ENCODE measurements at regions not wholly inside any gene's neighbourhood (a gene's known extent, or its start where the extent isn't known, plus 50 kb on each side); places are given as distances from the start of the nearest gene placed in this dataset.

DNA sequence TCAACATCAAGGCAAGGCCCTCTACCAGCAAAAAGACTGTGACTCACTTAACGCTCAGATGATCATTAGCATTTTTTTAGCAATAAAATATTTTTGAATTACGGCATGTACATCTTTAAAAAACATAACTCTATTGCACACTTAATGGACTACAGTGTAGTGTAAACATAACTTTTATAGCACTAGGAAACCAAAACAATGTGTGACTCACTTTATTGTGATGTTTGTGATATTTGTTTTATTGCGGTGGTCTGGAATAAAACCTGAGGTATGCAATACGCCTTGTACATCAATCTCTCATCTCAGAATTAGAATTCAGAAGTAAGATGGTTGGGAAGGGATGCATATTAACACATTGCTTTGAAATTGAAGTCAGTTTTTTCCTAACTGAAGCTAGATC is 106.9 kb upstream of the PTCH1 start:
- Histone ChIP-seq H3K9me3 (replicated peaks in 1 of 2; ENCODE audit: control insufficient read depth in 2 of 2, insufficient read depth in 1 of 2, low read depth in 1 of 2, low read length in 2 of 2) (peaks cover 0 to 8% of the 10 kb centered on the region in 2 donors), H3K79me1 (ENCODE audit: low read depth, low read length) (no peaks in the 10 kb centered on the region), H3K14ac (ENCODE audit: low read length) (no peak overlapping the region), H4K91ac (ENCODE audit: low read depth, low read length, poor library complexity) (no peak overlapping the region), H2BK15ac (ENCODE audit: low read length) (no peak overlapping the region), H3K4me1 (ENCODE audit: control insufficient read depth in 2 of 2, insufficient read depth in 1 of 2, low read depth in 1 of 2, low read length in 2 of 2) (peaks cover 2 to 8% of the 10 kb centered on the region in 2 donors), H3K23ac (ENCODE audit: low read depth, low read length, poor library complexity) (no peak overlapping the region), H3K36me3 (replicated peaks in 1 of 2; ENCODE audit: control insufficient read depth in 2 of 2, insufficient read depth in 2 of 2, low read length in 2 of 2) (no peaks in the 10 kb centered on the region), H2AK5ac (ENCODE audit: low read depth, low read length) (no peak overlapping the region), H3K4ac (ENCODE audit: low read length) (no peak overlapping the region), H3K18ac (ENCODE audit: low read length) (no peak overlapping the region), H3K9ac (ENCODE audit: low read depth, low read length, poor library complexity) (no peak overlapping the region), H2BK12ac (ENCODE audit: low read length) (no peak overlapping the region), H2AFZ (ENCODE audit: low read length) (no peak overlapping the region), H4K8ac (ENCODE audit: low read depth, low read length) (no peak overlapping the region), H3K4me3 (ENCODE audit: low read length in 2 of 2) (no peak overlapping the region), H3K4me2 (ENCODE audit: insufficient read depth, low read length, poor library complexity, severe bottlenecking) (no peak overlapping the region), H2BK120ac (ENCODE audit: low read depth, low read length) (no peak overlapping the region), H2BK5ac (ENCODE audit: low read length) (no peak overlapping the region), H3K27ac (replicated peaks; ENCODE audit: low read length) (no peak overlapping the region), H3K27me3 (ENCODE audit: control insufficient read depth in 3 of 3, insufficient read depth in 3 of 3, low read depth in 1 of 3, low read length in 3 of 3) (no peaks in the 10 kb centered on the region)
- WGBS, 2 donors (ENCODE audit: extremely low coverage in 2 of 2, insufficient read length in 2 of 2, insufficient replicate concordance in 1 of 2), result no CpG with 5 or more reads among the region's 4 CpGs
- no peak for DNase-seq (ENCODE audit: low spot score)

DNA sequence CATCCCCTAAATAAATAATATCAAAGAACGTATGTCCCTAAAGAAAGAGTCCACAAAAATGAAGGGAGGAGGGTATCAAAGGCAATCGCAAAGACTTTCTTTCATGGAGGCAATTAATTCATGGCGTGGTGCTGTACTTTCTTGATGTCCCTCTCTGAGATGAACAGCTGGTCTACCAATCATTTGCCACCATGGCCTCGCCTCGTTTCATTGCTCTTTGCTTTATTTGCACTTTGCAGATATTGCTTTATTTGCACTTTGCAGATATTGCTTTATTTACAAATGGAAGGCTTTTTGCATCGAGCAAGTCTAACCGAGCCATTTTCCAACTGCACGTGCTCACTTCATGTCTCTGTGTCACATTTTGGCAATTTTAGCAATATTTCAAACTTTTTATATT is 104.0 kb upstream of the PTCH1 start:
- no peaks in the 10 kb centered on the region for H3K27me3 ChIP-seq (ENCODE audit: control insufficient read depth in 3 of 3, insufficient read depth in 3 of 3, low read depth in 1 of 3, low read length in 3 of 3)
- no peak overlapping the region for H2BK5ac ChIP-seq (ENCODE audit: low read length)
- H3K4me2 ChIP-seq (ENCODE audit: insufficient read depth, low read length, poor library complexity, severe bottlenecking), result no peak overlapping the region
- no peak overlapping the region for H2BK120ac ChIP-seq (ENCODE audit: low read depth, low read length)
- no peak overlapping the region for H3K18ac ChIP-seq (ENCODE audit: low read length)
- H3K23ac ChIP-seq (ENCODE audit: low read depth, low read length, poor library complexity), result no peak overlapping the region
- H3K4me3 ChIP-seq (ENCODE audit: low read length in 2 of 2), result no peak overlapping the region
- no peaks in the 10 kb centered on the region for H3K79me1 ChIP-seq (ENCODE audit: low read depth, low read length)
- no peak overlapping the region for H4K8ac ChIP-seq (ENCODE audit: low read depth, low read length)
- H3K27ac ChIP-seq (replicated peaks; ENCODE audit: low read length), result no peak overlapping the region
- no peaks in the 10 kb centered on the region for H3K4me1 ChIP-seq (ENCODE audit: control insufficient read depth in 2 of 2, insufficient read depth in 1 of 2, low read depth in 1 of 2, low read length in 2 of 2)
- no peak overlapping the region for H2AFZ ChIP-seq (ENCODE audit: low read length)
- H3K36me3 ChIP-seq (replicated peaks in 1 of 2; ENCODE audit: control insufficient read depth in 2 of 2, insufficient read depth in 2 of 2, low read length in 2 of 2), result no peaks in the 10 kb centered on the region
- no peak overlapping the region for H2BK15ac ChIP-seq (ENCODE audit: low read length)
- peaks cover 0 to 7% of the 10 kb centered on the region in 2 donors for H3K9me3 ChIP-seq (replicated peaks in 1 of 2; ENCODE audit: control insufficient read depth in 2 of 2, insufficient read depth in 1 of 2, low read depth in 1 of 2, low read length in 2 of 2)
- no peak overlapping the region for H3K9ac ChIP-seq (ENCODE audit: low read depth, low read length, poor library complexity)
- H3K4ac ChIP-seq (ENCODE audit: low read length), result no peak overlapping the region
- no peak overlapping the region for H4K91ac ChIP-seq (ENCODE audit: low read depth, low read length, poor library complexity)
- H2BK12ac ChIP-seq (ENCODE audit: low read length), result no peak overlapping the region
- WGBS, 2 donors (ENCODE audit: extremely low coverage in 2 of 2, insufficient read length in 2 of 2, insufficient replicate concordance in 1 of 2), result no CpG with 5 or more reads among the region's 8 CpGs
- no peak overlapping the region for H2AK5ac ChIP-seq (ENCODE audit: low read depth, low read length)
- H3K14ac ChIP-seq (ENCODE audit: low read length), result no peak overlapping the region
- DNase-seq (ENCODE audit: low spot score), result no peak

DNA sequence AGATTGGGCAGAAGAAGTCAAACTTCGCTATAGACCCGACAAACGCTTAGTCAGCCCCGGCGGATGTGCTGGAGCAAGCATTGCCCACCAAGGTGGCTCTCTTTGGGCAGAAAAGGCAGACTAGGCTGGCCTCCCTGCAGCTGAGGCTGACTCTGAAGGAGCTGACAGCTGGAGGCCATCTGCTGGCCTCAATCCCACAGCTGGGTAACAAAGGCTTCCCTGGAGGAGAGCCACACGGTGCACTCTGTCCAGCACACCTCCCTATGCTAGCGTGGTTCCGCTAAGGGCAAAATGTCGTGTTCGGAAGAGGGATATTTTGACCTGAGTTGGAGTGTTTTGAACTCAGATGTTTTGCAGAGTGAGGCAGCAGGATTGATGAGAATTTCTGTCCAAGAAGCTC is 103.5 kb upstream of the PTCH1 start:
- Histone ChIP-seq H2BK15ac (ENCODE audit: low read length) (no peak overlapping the region), H3K27ac (replicated peaks; ENCODE audit: low read length) (no peak overlapping the region), H2BK120ac (ENCODE audit: low read depth, low read length) (no peak overlapping the region), H3K4me3 (ENCODE audit: low read length in 2 of 2) (no peak overlapping the region), H2AFZ (ENCODE audit: low read length) (no peak overlapping the region), H4K8ac (ENCODE audit: low read depth, low read length) (no peak overlapping the region), H3K14ac (ENCODE audit: low read length) (no peak overlapping the region), H3K18ac (ENCODE audit: low read length) (peak overlapping the region; percentile 16), H3K79me1 (ENCODE audit: low read depth, low read length) (no peaks in the 10 kb centered on the region), H3K27me3 (ENCODE audit: control insufficient read depth in 3 of 3, insufficient read depth in 3 of 3, low read depth in 1 of 3, low read length in 3 of 3) (no peaks in the 10 kb centered on the region), H3K9ac (ENCODE audit: low read depth, low read length, poor library complexity) (no peak overlapping the region), H3K4me2 (ENCODE audit: insufficient read depth, low read length, poor library complexity, severe bottlenecking) (no peak overlapping the region), H2BK12ac (ENCODE audit: low read length) (no peak overlapping the region), H3K36me3 (replicated peaks in 1 of 2; ENCODE audit: control insufficient read depth in 2 of 2, insufficient read depth in 2 of 2, low read length in 2 of 2) (no peaks in the 10 kb centered on the region), H3K4me1 (ENCODE audit: control insufficient read depth in 2 of 2, insufficient read depth in 1 of 2, low read depth in 1 of 2, low read length in 2 of 2) (no peaks in the 10 kb centered on the region), H2AK5ac (ENCODE audit: low read depth, low read length) (no peak overlapping the region), H3K23ac (ENCODE audit: low read depth, low read length, poor library complexity) (no peak overlapping the region), H3K9me3 (replicated peaks in 1 of 2; ENCODE audit: control insufficient read depth in 2 of 2, insufficient read depth in 1 of 2, low read depth in 1 of 2, low read length in 2 of 2) (peaks cover 0 to 3% of the 10 kb centered on the region in 2 donors), H2BK5ac (ENCODE audit: low read length) (no peak overlapping the region), H3K4ac (ENCODE audit: low read length) (no peak overlapping the region), H4K91ac (ENCODE audit: low read depth, low read length, poor library complexity) (no peak overlapping the region)
- WGBS, 2 donors (ENCODE audit: extremely low coverage in 2 of 2, insufficient read length in 2 of 2, insufficient replicate concordance in 1 of 2), result no CpG with 5 or more reads among the region's 10 CpGs
- DNase-seq (ENCODE audit: low spot score), result no peak

DNA sequence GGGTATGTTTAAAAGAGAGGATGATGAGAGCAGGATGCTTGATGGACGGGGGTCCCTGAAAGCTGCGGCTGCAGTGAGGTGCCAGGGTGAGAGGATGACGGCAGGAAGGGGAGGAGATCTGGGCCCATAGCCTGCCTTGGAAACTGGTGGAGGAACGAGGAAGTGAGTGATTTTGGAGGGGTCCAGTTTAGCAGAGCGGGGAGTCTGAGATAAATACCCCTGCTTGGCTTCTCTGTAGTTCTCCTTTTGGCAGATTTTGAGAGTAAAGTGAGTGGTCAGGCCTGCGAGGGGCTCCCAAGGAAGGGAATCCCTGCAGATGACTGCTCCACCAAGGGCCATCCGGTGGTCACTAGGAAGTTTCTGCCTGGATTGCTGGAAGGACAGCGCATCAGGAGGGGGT is 98.5 kb upstream of the PTCH1 start:
- Histone ChIP-seq H2BK15ac (ENCODE audit: low read length) (peak overlapping the region; percentile 30), H2BK120ac (ENCODE audit: low read depth, low read length) (no peak overlapping the region), H2BK5ac (ENCODE audit: low read length) (no peak overlapping the region), H3K36me3 (replicated peaks in 1 of 2; ENCODE audit: control insufficient read depth in 2 of 2, insufficient read depth in 2 of 2, low read length in 2 of 2) (no peaks in the 10 kb centered on the region), H3K4me3 (ENCODE audit: low read length in 2 of 2) (no peak overlapping the region), H3K4me1 (ENCODE audit: control insufficient read depth in 2 of 2, insufficient read depth in 1 of 2, low read depth in 1 of 2, low read length in 2 of 2) (no peaks in the 10 kb centered on the region), H4K8ac (ENCODE audit: low read depth, low read length) (no peak overlapping the region), H3K27me3 (ENCODE audit: control insufficient read depth in 3 of 3, insufficient read depth in 3 of 3, low read depth in 1 of 3, low read length in 3 of 3) (no peaks in the 10 kb centered on the region), H3K14ac (ENCODE audit: low read length) (no peak overlapping the region), H3K4me2 (ENCODE audit: insufficient read depth, low read length, poor library complexity, severe bottlenecking) (no peak overlapping the region), H3K9ac (ENCODE audit: low read depth, low read length, poor library complexity) (no peak overlapping the region), H3K23ac (ENCODE audit: low read depth, low read length, poor library complexity) (no peak overlapping the region), H3K4ac (ENCODE audit: low read length) (no peak overlapping the region), H3K18ac (ENCODE audit: low read length) (peak overlapping the region; percentile 48), H2BK12ac (ENCODE audit: low read length) (no peak overlapping the region), H4K91ac (ENCODE audit: low read depth, low read length, poor library complexity) (no peak overlapping the region), H3K27ac (replicated peaks; ENCODE audit: low read length) (no peak overlapping the region), H3K9me3 (replicated peaks in 1 of 2; ENCODE audit: control insufficient read depth in 2 of 2, insufficient read depth in 1 of 2, low read depth in 1 of 2, low read length in 2 of 2) (no peaks in the 10 kb centered on the region), H2AK5ac (ENCODE audit: low read depth, low read length) (no peak overlapping the region), H2AFZ (ENCODE audit: low read length) (no peak overlapping the region), H3K79me1 (ENCODE audit: low read depth, low read length) (no peaks in the 10 kb centered on the region)
- no peak for DNase-seq (ENCODE audit: low spot score)
- no CpG with 5 or more reads among the region's 8 CpGs for WGBS, 2 donors (ENCODE audit: extremely low coverage in 2 of 2, insufficient read length in 2 of 2, insufficient replicate concordance in 1 of 2)
